Mammary epithelial cell (primary cell): ENCODE measurements at regions not wholly inside any gene's neighbourhood (a gene's known extent, or its start where the extent isn't known, plus 50 kb on each side); places are given as distances from the start of the nearest gene placed in this dataset.

Source experiments
- EZH2 ChIP-seq: IDR thresholded peaks from 2 replicates; pipeline ENCODE4 v1.6.1; 2012; ENCODE audit warnings: low read length, inconsistent platforms, borderline replicate concordance
- TF ChIP-seq, protein P1 (sequence below), 2 donors: IDR thresholded peaks in 1 of 2; conservative IDR thresholded peaks in 1 of 2; 2 replicates each; pipeline ENCODE4 v1.5.1; 2011 to 2012; ENCODE audit warnings: inconsistent platforms in 2 of 2, low read length in 2 of 2, mild to moderate bottlenecking in 2 of 2, control low read depth in 1 of 2, low read depth in 1 of 2; ENCODE audit not compliant: insufficient read depth in 1 of 2; ENCODE audit errors: extremely low read depth in 1 of 2

DNA sequence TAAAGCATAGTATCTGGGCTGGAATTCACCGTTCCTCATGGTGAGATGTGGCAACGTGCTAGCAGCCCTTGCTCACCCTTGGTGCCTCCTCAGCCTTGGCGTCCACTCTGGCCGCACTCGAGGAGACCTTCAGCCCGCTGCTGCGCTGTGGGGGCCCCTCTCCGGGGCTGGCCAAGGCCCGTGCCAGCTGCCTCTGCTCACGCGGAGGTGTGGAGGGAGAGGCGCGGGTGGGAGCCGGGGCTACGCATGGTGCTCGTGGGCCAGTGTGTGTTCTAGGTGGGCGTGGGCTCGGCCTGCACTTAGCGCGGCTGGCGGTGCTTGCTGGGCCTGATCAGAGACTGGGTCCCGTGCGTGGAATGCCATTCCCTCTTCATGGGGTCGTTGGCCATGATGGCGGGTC, 424.2 kb downstream of the KCTD16 start:
- TF ChIP-seq, protein P1, sequence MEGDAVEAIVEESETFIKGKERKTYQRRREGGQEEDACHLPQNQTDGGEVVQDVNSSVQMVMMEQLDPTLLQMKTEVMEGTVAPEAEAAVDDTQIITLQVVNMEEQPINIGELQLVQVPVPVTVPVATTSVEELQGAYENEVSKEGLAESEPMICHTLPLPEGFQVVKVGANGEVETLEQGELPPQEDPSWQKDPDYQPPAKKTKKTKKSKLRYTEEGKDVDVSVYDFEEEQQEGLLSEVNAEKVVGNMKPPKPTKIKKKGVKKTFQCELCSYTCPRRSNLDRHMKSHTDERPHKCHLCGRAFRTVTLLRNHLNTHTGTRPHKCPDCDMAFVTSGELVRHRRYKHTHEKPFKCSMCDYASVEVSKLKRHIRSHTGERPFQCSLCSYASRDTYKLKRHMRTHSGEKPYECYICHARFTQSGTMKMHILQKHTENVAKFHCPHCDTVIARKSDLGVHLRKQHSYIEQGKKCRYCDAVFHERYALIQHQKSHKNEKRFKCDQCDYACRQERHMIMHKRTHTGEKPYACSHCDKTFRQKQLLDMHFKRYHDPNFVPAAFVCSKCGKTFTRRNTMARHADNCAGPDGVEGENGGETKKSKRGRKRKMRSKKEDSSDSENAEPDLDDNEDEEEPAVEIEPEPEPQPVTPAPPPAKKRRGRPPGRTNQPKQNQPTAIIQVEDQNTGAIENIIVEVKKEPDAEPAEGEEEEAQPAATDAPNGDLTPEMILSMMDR (conservative IDR thresholded peaks at IDR 0.05 in 1 of 2, IDR thresholded peaks at IDR 0.05 in 1 of 2; ENCODE audit: extremely low read depth in 1 of 2, insufficient read depth in 1 of 2, low read depth in 1 of 2, low read length in 2 of 2) = no peak
- no peak for TF ChIP-seq EZH2
